Smooth muscle cell (in vitro differentiated cells): ENCODE measurements at regions not wholly inside any gene's neighbourhood (a gene's known extent, or its start where the extent isn't known, plus 50 kb on each side); places are given as distances from the start of the nearest gene placed in this dataset.

Experiments
- DNase-seq: peaks from one replicate; lab custom pipeline; 2025; ENCODE audit not compliant: unreplicated experiment; lab: John Stamatoyannopoulos, UW
- H2AFZ ChIP-seq: fragments of 200-600 bp; sonication (generic); 2 replicates; pipeline ENCODE4 v1.6.0; 2016; ENCODE audit warnings: antibody characterized with exemption, low read depth, mild to moderate bottlenecking
- H3F3A ChIP-seq: fragments of 200-600 bp; sonication (generic); 2 replicates; pipeline ENCODE4 v1.6.0; 2017; ENCODE audit warnings: antibody characterized with exemption, low read depth
- H3K27ac ChIP-seq: fragments of 200-600 bp; sonication (generic); 2 replicates; pipeline ENCODE4 v1.5.1; 2016; ENCODE audit warnings: low read depth, mild to moderate bottlenecking
- H3K27me3 ChIP-seq: fragments of 200-600 bp; sonication (generic); 2 replicates; pipeline ENCODE4 v1.6.1; 2016; ENCODE audit warnings: low read depth, mild to moderate bottlenecking
- H3K36me3 ChIP-seq: fragments of 200-600 bp; sonication (generic); 2 replicates; pipeline ENCODE4 v1.5.1; 2016; ENCODE audit warnings: low read depth
- H3K4me1 ChIP-seq: fragments of 200-600 bp; sonication (generic); 2 replicates; pipeline ENCODE4 v1.5.1; 2016; ENCODE audit warnings: low read depth
- H3K4me2 ChIP-seq: fragments of 200-600 bp; sonication (generic); 2 replicates; pipeline ENCODE4 v1.6.0; 2016; ENCODE audit warnings: mild to moderate bottlenecking
- H3K4me3 ChIP-seq: fragments of 200-600 bp; sonication (generic); 2 replicates; pipeline ENCODE4 v1.5.1; 2016; ENCODE audit warnings: mild to moderate bottlenecking
- H3K79me2 ChIP-seq: fragments of 200-600 bp; sonication (generic); 2 replicates; pipeline ENCODE4 v1.6.0; 2016; ENCODE audit warnings: low read depth, mild to moderate bottlenecking
- H3K9ac ChIP-seq: fragments of 200-600 bp; sonication (generic); 2 replicates; pipeline ENCODE4 v1.6.0; 2016; ENCODE audit warnings: low read depth
- H3K9me3 ChIP-seq: fragments of 200-600 bp; sonication (generic); replicated peaks from 2 replicates; pipeline ENCODE4 v1.5.1; 2016; ENCODE audit warnings: low read depth
- H4K20me1 ChIP-seq: fragments of 200-600 bp; sonication (generic); 2 replicates; pipeline ENCODE4 v1.6.0; 2016; ENCODE audit warnings: low read depth
- CTCF ChIP-seq: fragments of 200-600 bp; sonication (generic); IDR thresholded peaks from 2 replicates; pipeline ENCODE4 v1.5.1; 2017; ENCODE audit warnings: borderline replicate concordance, mild to moderate bottlenecking, antibody characterized with exemption; ENCODE audit not compliant: insufficient read depth, poor library complexity, severe bottlenecking
- WGBS: methylation state at CpG from one replicate; pipeline ENCODE4 v1.1.7; 2016; ENCODE audit warnings: low lambda C conversion rate; 5-methylcytosine and 5-hydroxymethylcytosine counted together

DNA sequence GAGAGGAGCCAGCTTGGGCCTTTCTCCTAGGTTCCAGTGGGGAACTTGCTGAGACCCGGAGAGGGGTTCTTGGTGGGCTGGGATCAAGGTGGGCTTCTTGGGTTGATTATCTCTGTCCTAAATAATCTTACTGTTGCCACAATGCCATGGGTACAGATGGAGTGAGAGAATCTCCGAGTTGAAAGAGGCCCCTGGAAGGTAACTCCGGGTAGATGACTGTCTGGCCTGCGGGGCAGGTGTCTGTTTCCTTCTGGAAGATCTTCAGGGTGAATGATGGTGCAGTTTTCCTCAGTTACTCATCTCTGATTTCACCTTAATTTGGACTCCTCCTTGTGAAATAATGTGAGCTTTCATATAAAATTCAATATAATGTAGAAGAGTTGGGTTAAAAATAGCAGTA, 159.4 kb downstream of the ACTR3 start:
- no peaks in the 10 kb centered on the region for H3K9me3 ChIP-seq
- no peaks in the 10 kb centered on the region for H3K79me2 ChIP-seq
- no peak overlapping the region for H3K4me2 ChIP-seq
- H3F3A ChIP-seq: no peaks in the 10 kb centered on the region
- H3K4me1 ChIP-seq: no peaks in the 10 kb centered on the region
- WGBS: 80% methylated on average over 4 of the region's 4 CpGs
- no peak overlapping the region for H3K4me3 ChIP-seq
- H2AFZ ChIP-seq: no peak overlapping the region
- H3K9ac ChIP-seq: no peak overlapping the region
- H3K36me3 ChIP-seq: no peaks in the 10 kb centered on the region
- TF ChIP-seq CTCF: no peak
- no peaks in the 10 kb centered on the region for H3K27me3 ChIP-seq
- peak overlapping the region; percentile 54 for H3K27ac ChIP-seq
- H4K20me1 ChIP-seq: no peaks in the 10 kb centered on the region
- no peak for DNase-seq

DNA sequence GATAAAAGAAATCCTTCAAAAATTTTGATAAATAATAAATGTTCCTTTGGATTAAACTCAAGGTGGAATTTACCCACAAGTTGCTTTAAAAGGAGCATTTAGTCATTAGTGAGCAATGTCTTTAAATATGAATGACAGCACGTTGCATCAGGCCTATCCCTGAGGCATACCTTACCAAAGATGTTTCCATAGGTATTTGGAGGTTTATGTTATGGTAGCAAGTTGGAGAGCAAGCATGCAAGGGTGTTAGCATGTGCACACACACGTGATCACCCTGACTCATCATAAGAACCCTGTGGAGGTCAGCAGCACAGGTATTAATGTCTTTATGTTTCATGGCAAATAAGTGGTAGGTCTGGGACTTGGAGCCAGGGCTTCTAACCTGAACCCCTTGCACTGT, 159.9 kb downstream of the ACTR3 start:
- Histone ChIP-seq H3F3A (no peaks in the 10 kb centered on the region), H3K4me1 (no peaks in the 10 kb centered on the region), H2AFZ (no peak overlapping the region), H3K27ac (peak overlapping the region; percentile 54), H3K4me2 (no peak overlapping the region), H3K27me3 (no peaks in the 10 kb centered on the region), H3K79me2 (no peaks in the 10 kb centered on the region), H4K20me1 (no peaks in the 10 kb centered on the region), H3K9me3 (no peaks in the 10 kb centered on the region), H3K4me3 (no peak overlapping the region), H3K36me3 (no peaks in the 10 kb centered on the region), H3K9ac (no peak overlapping the region)
- no peak for TF ChIP-seq CTCF
- WGBS: 74% methylated on average over 2 of the region's 2 CpGs
- no peak for DNase-seq

DNA sequence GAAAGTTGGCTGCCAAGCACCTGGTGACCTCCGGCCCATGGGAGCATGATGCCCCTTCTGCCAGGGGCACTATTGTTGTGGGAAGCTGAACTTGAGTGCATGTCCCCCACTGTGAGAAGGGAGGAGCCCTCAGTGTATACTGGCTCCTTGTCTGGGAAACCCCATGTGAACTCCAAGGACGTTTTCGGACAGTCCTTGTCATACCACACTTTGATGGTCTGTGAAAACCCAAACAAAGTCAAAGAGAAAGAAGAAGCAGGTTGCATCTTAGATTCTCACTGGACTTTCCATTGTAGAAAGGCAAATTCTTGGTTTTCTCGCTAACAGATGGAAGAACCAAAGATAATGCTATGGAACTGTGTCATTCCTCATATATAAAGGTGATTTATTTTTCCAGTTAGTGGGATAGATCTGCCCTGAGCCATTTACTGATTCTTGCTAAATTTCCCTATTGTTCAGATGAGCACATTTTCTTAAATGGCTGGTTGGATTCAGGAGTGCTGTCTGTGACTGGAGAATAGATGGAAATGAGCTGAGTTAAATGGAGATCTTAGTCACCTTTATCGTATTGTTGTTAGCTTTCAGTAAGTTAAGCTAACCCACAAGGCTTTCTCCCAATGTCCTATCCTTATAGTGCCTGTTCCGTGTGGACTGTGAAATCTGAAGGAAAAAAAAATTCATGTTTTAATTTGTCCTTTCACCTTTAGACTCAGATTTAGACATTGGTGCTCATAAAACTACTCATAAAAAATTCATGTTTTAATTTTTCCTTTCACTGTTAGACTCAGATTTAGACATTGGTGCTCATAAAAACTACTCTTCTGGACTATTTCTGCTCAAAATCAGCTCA, 166.6 kb downstream of the ACTR3 start:
- H3K9me3 ChIP-seq: no peaks in the 10 kb centered on the region
- no peaks in the 10 kb centered on the region for H4K20me1 ChIP-seq
- no peak for TF ChIP-seq CTCF
- H3K4me1 ChIP-seq: no peaks in the 10 kb centered on the region
- no peak overlapping the region for H3K4me2 ChIP-seq
- no peaks in the 10 kb centered on the region for H3F3A ChIP-seq
- no peaks in the 10 kb centered on the region for H3K36me3 ChIP-seq
- no peak overlapping the region for H2AFZ ChIP-seq
- DNase-seq: no peak
- no peak overlapping the region for H3K9ac ChIP-seq
- no peak overlapping the region for H3K27ac ChIP-seq
- no peaks in the 10 kb centered on the region for H3K79me2 ChIP-seq
- H3K27me3 ChIP-seq: peaks cover 18% of the 10 kb centered on the region
- no peak overlapping the region for H3K4me3 ChIP-seq
- WGBS: 89% methylated on average over 6 of the region's 6 CpGs

DNA sequence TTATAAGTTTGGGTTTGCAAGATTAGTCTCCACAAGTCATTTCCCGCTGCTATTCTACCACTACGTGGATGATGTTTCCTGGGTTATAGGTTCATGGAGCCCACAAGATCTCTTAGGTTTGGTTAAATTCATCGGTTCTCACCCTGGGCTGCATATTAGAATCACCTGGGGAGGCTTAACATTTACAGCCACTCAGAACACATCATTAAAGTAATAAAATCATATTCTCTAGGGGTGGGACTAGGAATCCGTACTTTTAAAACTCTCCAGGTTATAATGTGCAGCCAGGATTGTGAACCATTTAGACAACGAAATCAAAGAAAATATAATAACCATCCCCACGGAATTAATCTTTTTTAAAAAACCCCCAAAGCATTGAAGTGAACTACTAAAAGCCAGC, 167.7 kb downstream of the ACTR3 start:
- no peaks in the 10 kb centered on the region for H3K9me3 ChIP-seq
- H3K4me2 ChIP-seq: no peak overlapping the region
- H3K4me1 ChIP-seq: no peaks in the 10 kb centered on the region
- peaks cover 18% of the 10 kb centered on the region for H3K27me3 ChIP-seq
- no peak overlapping the region for H3K4me3 ChIP-seq
- TF ChIP-seq CTCF: no peak
- H3K36me3 ChIP-seq: no peaks in the 10 kb centered on the region
- no peaks in the 10 kb centered on the region for H3F3A ChIP-seq
- no peaks in the 10 kb centered on the region for H3K79me2 ChIP-seq
- no peak overlapping the region for H3K27ac ChIP-seq
- H3K9ac ChIP-seq: no peak overlapping the region
- H2AFZ ChIP-seq: no peak overlapping the region
- WGBS: 82% methylated on average over 6 of the region's 6 CpGs
- no peaks in the 10 kb centered on the region for H4K20me1 ChIP-seq
- no peak for DNase-seq
